Endothelial cell of umbilical vein (primary cell): ENCODE measurements at regions not wholly inside any gene's neighbourhood (a gene's known extent, or its start where the extent isn't known, plus 50 kb on each side); places are given as distances from the start of the nearest gene placed in this dataset.

Source experiments
- BruUV-seq: library from RNA; stranded (reverse); fragments of 400-500 nt; replicated peaks from 2 replicates; lab custom pipeline; 2021; lab: Mats Ljungman, UMichigan
- CTCF ChIA-PET: fragments of 300-600, 350-600 bp; sonication (Branson Sonifier 250); formaldehyde crosslinking; loops from one replicate; lab custom pipeline; 2021; ENCODE audit warnings: antibody characterized with exemption, inconsistent platforms; lab: Charles Lee
- POLR2A ChIA-PET: fragments of 300-600, 350-600 bp; sonication (Branson Sonifier 250); formaldehyde crosslinking; loops from one replicate; lab custom pipeline; 2021; ENCODE audit warnings: antibody characterized with exemption, inconsistent platforms; lab: Charles Lee
- DNase-seq: peaks from one replicate; pipeline ENCODE4 v3.0.0-alpha.2; 2011; ENCODE audit warnings: low read depth, low spot score
- FAIRE-seq: peaks from 2 replicates; lab custom pipeline; 2011; peaks lifted over from hg19 to GRCh38; lab: Jason Lieb, UNC
- H2AFZ ChIP-seq: 2 replicates; pipeline ENCODE4 v1.6.0; 2012; ENCODE audit warnings: low read depth, low read length, control low read depth, inconsistent platforms
- H3K27ac ChIP-seq: 2 replicates; pipeline ENCODE4 v1.5.1; 2011; ENCODE audit warnings: low read depth, mild to moderate bottlenecking, control low read depth, low read length, moderate library complexity; ENCODE audit not compliant: insufficient read depth
- H3K27me3 ChIP-seq, 2 experiments: 2 replicates each; pipeline versions ENCODE4 v1.6.0 to v1.6.1; 2011; ENCODE audit warnings: low read length in 2 of 2, mixed read lengths in 1 of 2; ENCODE audit not compliant: control insufficient read depth in 2 of 2, insufficient read depth in 2 of 2
- H3K36me3 ChIP-seq, 2 experiments: 2 replicates in 1 of 2; 3 replicates in 1 of 2; pipeline ENCODE4 v1.5.1; 2011; ENCODE audit warnings: low read length in 2 of 2, mild to moderate bottlenecking in 1 of 2, moderate library complexity in 1 of 2; ENCODE audit not compliant: control insufficient read depth in 2 of 2, insufficient read depth in 2 of 2; ENCODE audit errors: extremely low read depth in 1 of 2
- H3K4me1 ChIP-seq: 3 replicates; pipeline ENCODE4 v1.5.1; 2011; ENCODE audit warnings: mild to moderate bottlenecking, low read length; ENCODE audit not compliant: control insufficient read depth, insufficient read depth; ENCODE audit errors: extremely low read depth
- H3K4me2 ChIP-seq: 2 replicates; pipeline ENCODE4 v1.6.1; 2011; ENCODE audit warnings: low read length, control low read depth, mixed read lengths; ENCODE audit not compliant: insufficient read depth
- H3K4me3 ChIP-seq, 3 experiments: fragments of 200-600 bp in 1 of 3; sonication (generic), shearing (Covaris generic) in 1 of 3; replicated peaks in 1 of 3; 2 replicates each; pipeline ENCODE4 v1.5.1; 2011 to 2016; ENCODE audit warnings: control low read depth in 3 of 3, low read length in 3 of 3, mild to moderate bottlenecking in 2 of 3, inconsistent platforms in 1 of 3, low read depth in 1 of 3, moderate library complexity in 1 of 3; ENCODE audit not compliant: insufficient read depth in 1 of 3
- H3K79me2 ChIP-seq: 2 replicates; pipeline ENCODE4 v1.6.0; 2012; ENCODE audit warnings: low read length, inconsistent platforms; ENCODE audit not compliant: control insufficient read depth, insufficient read depth
- H3K9ac ChIP-seq: replicated peaks from 2 replicates; pipeline ENCODE3; 2011; ENCODE audit warnings: low read length, control low read depth; ENCODE audit not compliant: insufficient read depth; ENCODE audit errors: extremely low read depth
- H3K9me1 ChIP-seq: replicated peaks from 3 replicates; pipeline ENCODE4 v1.6.0; 2011; ENCODE audit warnings: mild to moderate bottlenecking, low read length; ENCODE audit not compliant: control insufficient read depth, insufficient read depth; ENCODE audit errors: extremely low read depth
- H3K9me3 ChIP-seq: replicated peaks from 2 replicates; pipeline ENCODE4 v1.5.1; 2012; ENCODE audit warnings: low read length, inconsistent platforms; ENCODE audit not compliant: control insufficient read depth, insufficient read depth
- H4K20me1 ChIP-seq: replicated peaks from 2 replicates; pipeline ENCODE3; 2011; ENCODE audit warnings: mild to moderate bottlenecking, low read length; ENCODE audit not compliant: control insufficient read depth, insufficient read depth; ENCODE audit errors: extremely low read depth
- EZH2 ChIP-seq: IDR thresholded peaks from 2 replicates; pipeline ENCODE4 v1.6.1; 2012; ENCODE audit warnings: borderline replicate concordance, low read depth, mild to moderate bottlenecking, moderate library complexity, low read length, inconsistent platforms; ENCODE audit not compliant: severe bottlenecking
- FOS ChIP-seq: IDR thresholded peaks from 2 replicates; pipeline ENCODE4 v1.6.1; 2011; ENCODE audit warnings: mild to moderate bottlenecking, low read length, moderate library complexity, borderline replicate concordance; ENCODE audit not compliant: insufficient read depth
- GATA2 ChIP-seq: IDR thresholded peaks from 2 replicates; pipeline ENCODE4 v1.7.0; 2011; ENCODE audit warnings: low read depth, mild to moderate bottlenecking, moderate library complexity, mixed read lengths, low read length; ENCODE audit not compliant: insufficient read length, insufficient read depth
- JUN ChIP-seq: IDR thresholded peaks from 2 replicates; pipeline ENCODE4 v1.6.1; 2011; ENCODE audit warnings: borderline replicate concordance, low read depth; ENCODE audit not compliant: insufficient read length, insufficient read depth
- MAX ChIP-seq: IDR thresholded peaks from 2 replicates; pipeline ENCODE4 v1.6.1; 2011; ENCODE audit not compliant: insufficient read depth, insufficient read length
- MYC ChIP-seq: IDR thresholded peaks from one replicate; pipeline ENCODE4 v1.6.1; 2011; ENCODE audit warnings: mild to moderate bottlenecking, low read depth, low read length
- POLR2A ChIP-seq: IDR thresholded peaks from 2 replicates; pipeline ENCODE4 v1.6.1; 2012; ENCODE audit warnings: low read depth, mild to moderate bottlenecking, control low read depth, low read length
- POLR2AphosphoS5 ChIP-seq: IDR thresholded peaks from 2 replicates; pipeline ENCODE4 v1.6.1; 2012; ENCODE audit warnings: low read depth, mild to moderate bottlenecking, control low read depth, low read length, moderate library complexity; ENCODE audit not compliant: insufficient read depth
- dilution Hi-C: fragments of 300-500 bp; cut with MboI; formaldehyde crosslinking; loops from one replicate; pipeline ENCODE4 v1.15.0; 2019; ENCODE audit warnings: low sequenced_read_pairs; ENCODE audit not compliant: extremely low pct_ligation_motif_present
- intact Hi-C: fragments of 100-400 bp; cut with micrococcal nuclease; formaldehyde crosslinking; loops from one replicate; pipeline ENCODE4 v1.10.0; 2022
- TF ChIP-seq, protein P1 (sequence below), 2 donors: IDR thresholded peaks; 1 replicate in 1 of 2; 2 replicates in 1 of 2; pipeline ENCODE4 v1.5.1; 2011; ENCODE audit warnings: low read length in 2 of 2, mild to moderate bottlenecking in 2 of 2, moderate library complexity in 2 of 2, control low read depth in 1 of 2, inconsistent platforms in 1 of 2, low read depth in 1 of 2; ENCODE audit not compliant: insufficient read depth in 1 of 2; ENCODE audit errors: extremely low read depth in 1 of 2

DNA sequence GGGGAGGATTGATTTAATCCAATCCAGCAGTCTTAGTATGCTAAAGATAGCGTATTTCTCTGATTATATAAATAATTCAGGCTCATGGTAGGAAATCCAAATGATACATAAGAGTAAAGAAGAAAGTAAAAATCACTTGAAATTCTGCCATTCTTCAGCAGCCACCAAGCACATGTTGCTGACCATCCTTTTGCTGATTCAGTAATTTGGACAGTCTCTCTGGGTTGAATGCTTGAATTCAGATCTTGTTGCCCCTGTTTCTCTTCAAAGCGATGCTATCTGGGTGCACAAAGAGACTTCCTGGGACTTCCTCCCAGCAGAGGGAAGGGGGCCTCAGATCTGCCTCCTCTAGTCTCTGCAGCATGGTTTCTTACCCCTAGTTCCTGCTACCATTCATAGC is 609.1 kb downstream of the UTRN start:
- H3K27ac ChIP-seq = no peak overlapping the region
- no peak for FAIRE-seq
- no peaks in the 10 kb centered on the region for H4K20me1 ChIP-seq
- no peak overlapping the region for H3K4me3 ChIP-seq
- no peak overlapping the region for H3K4me2 ChIP-seq
- POLR2A ChIA-PET = no interaction called here
- intact Hi-C loops = no loop called here
- H2AFZ ChIP-seq = no peak overlapping the region
- no peaks in the 10 kb centered on the region for H3K27me3 ChIP-seq
- CTCF ChIA-PET = no interaction called here
- H3K4me1 ChIP-seq = peaks cover 17% of the 10 kb centered on the region
- H3K9ac ChIP-seq = no peak overlapping the region
- no peaks in the 10 kb centered on the region for H3K79me2 ChIP-seq
- H3K36me3 ChIP-seq = no peaks in the 10 kb centered on the region
- H3K9me1 ChIP-seq = no peaks in the 10 kb centered on the region
- no peaks in the 10 kb centered on the region for H3K9me3 ChIP-seq
- dilution Hi-C loops = no loop called here
- no peak for TF ChIP-seq EZH2
- no peak for TF ChIP-seq MAX
- no peak for TF ChIP-seq FOS
- no peak for TF ChIP-seq GATA2
- no peak for TF ChIP-seq POLR2A
- TF ChIP-seq JUN = no peak
- no peak for TF ChIP-seq MYC
- no peak for TF ChIP-seq POLR2AphosphoS5
- TF ChIP-seq, protein P1, sequence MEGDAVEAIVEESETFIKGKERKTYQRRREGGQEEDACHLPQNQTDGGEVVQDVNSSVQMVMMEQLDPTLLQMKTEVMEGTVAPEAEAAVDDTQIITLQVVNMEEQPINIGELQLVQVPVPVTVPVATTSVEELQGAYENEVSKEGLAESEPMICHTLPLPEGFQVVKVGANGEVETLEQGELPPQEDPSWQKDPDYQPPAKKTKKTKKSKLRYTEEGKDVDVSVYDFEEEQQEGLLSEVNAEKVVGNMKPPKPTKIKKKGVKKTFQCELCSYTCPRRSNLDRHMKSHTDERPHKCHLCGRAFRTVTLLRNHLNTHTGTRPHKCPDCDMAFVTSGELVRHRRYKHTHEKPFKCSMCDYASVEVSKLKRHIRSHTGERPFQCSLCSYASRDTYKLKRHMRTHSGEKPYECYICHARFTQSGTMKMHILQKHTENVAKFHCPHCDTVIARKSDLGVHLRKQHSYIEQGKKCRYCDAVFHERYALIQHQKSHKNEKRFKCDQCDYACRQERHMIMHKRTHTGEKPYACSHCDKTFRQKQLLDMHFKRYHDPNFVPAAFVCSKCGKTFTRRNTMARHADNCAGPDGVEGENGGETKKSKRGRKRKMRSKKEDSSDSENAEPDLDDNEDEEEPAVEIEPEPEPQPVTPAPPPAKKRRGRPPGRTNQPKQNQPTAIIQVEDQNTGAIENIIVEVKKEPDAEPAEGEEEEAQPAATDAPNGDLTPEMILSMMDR (IDR thresholded peaks at IDR 0.05; ENCODE audit: extremely low read depth in 1 of 2, insufficient read depth in 1 of 2, low read depth in 1 of 2, low read length in 2 of 2) = no peak
- BruUV-seq = no TSS peak
- no peak for DNase-seq
